IMR-90 (cell line): ENCODE measurements at regions not wholly inside any gene's neighbourhood (a gene's known extent, or its start where the extent isn't known, plus 50 kb on each side); places are given as distances from the start of the nearest gene placed in this dataset.
A peak's percentile ranks its signal among the peaks of the same experiment; 100 is the strongest.

Experiments
- ATAC-seq: fragments of 200-7000 bp; cut with Tn5 transposase; 2 replicates; pipeline ENCODE4 v1.9.1; 2020; ENCODE audit warnings: low read depth, mild to moderate bottlenecking, moderate library complexity
- BruUV-seq: library from RNA; stranded (reverse); fragments of 400-500 nt; replicated peaks from 2 replicates; lab custom pipeline; 2021; lab: Mats Ljungman, UMichigan
- CTCF ChIA-PET: fragments of 300-600 bp; formaldehyde crosslinking; extraction: SDS; loops from one replicate; lab custom pipeline; 2021; ENCODE audit warnings: antibody characterized with exemption; lab: Yijun Ruan, JAX
- POLR2A ChIA-PET: fragments of 300-600 bp; sonication (Branson Sonifier 250); formaldehyde crosslinking; loops from one replicate; lab custom pipeline; 2022; ENCODE audit warnings: antibody characterized with exemption; ENCODE audit not compliant: unreplicated experiment; lab: Charles Lee
- DNase-seq: peaks from one replicate; pipeline ENCODE4 v3.0.0; 2013
- H2AFZ ChIP-seq: replicated peaks from 2 replicates; pipeline ENCODE3; 2013; ENCODE audit warnings: low read length, mild to moderate bottlenecking; ENCODE audit not compliant: poor library complexity
- H2AK5ac ChIP-seq: 2 replicates; pipeline ENCODE4 v1.6.1; 2013; ENCODE audit warnings: low read depth, low read length, inconsistent platforms
- H2AK9ac ChIP-seq: replicated peaks from 2 replicates; pipeline ENCODE3; 2013; ENCODE audit warnings: mild to moderate bottlenecking, low read depth, low read length, moderate library complexity; ENCODE audit not compliant: poor library complexity
- H2BK120ac ChIP-seq: 2 replicates; pipeline ENCODE4 v1.6.1; 2013; ENCODE audit warnings: low read depth, low read length, inconsistent platforms
- H2BK15ac ChIP-seq: 3 replicates; pipeline ENCODE4 v1.6.1; 2013; ENCODE audit warnings: low read depth, low read length, inconsistent platforms
- H2BK20ac ChIP-seq: 2 replicates; pipeline ENCODE4 v1.6.1; 2013; ENCODE audit warnings: low read depth, mild to moderate bottlenecking, inconsistent platforms, low read length, moderate library complexity
- H2BK5ac ChIP-seq: 2 replicates; pipeline ENCODE4 v1.6.1; 2013; ENCODE audit warnings: mild to moderate bottlenecking, low read depth, low read length, inconsistent platforms; ENCODE audit not compliant: poor library complexity, severe bottlenecking
- H3K14ac ChIP-seq: replicated peaks from 2 replicates; pipeline ENCODE4 v1.6.1; 2013; ENCODE audit warnings: low read depth, low read length, inconsistent platforms
- H3K18ac ChIP-seq: 2 replicates; pipeline ENCODE4 v1.6.1; 2013; ENCODE audit warnings: low read depth, low read length, control low read depth
- H3K23ac ChIP-seq: 2 replicates; pipeline ENCODE4 v1.6.1; 2013; ENCODE audit warnings: low read depth, low read length, inconsistent platforms
- H3K27ac ChIP-seq: 2 replicates; pipeline ENCODE4 v1.5.1; 2013; ENCODE audit warnings: mild to moderate bottlenecking, control low read depth, low read length; ENCODE audit not compliant: insufficient read depth
- H3K27me3 ChIP-seq: 2 replicates; pipeline ENCODE4 v1.6.1; 2013; ENCODE audit warnings: low read length; ENCODE audit not compliant: control insufficient read depth, insufficient read depth
- H3K36me3 ChIP-seq: 2 replicates; pipeline ENCODE4 v1.6.1; 2013; ENCODE audit warnings: low read length, mixed read lengths; ENCODE audit not compliant: control insufficient read depth, insufficient read depth
- H3K4ac ChIP-seq: 2 replicates; pipeline ENCODE4 v1.6.1; 2013; ENCODE audit warnings: low read depth, low read length, inconsistent platforms
- H3K4me1 ChIP-seq: 2 replicates; pipeline ENCODE4 v1.6.1; 2013; ENCODE audit warnings: low read length, mixed read lengths; ENCODE audit not compliant: control insufficient read depth, insufficient read depth
- H3K4me2 ChIP-seq: 2 replicates; pipeline ENCODE4 v1.6.1; 2013; ENCODE audit warnings: low read depth, mild to moderate bottlenecking, control low read depth, low read length, moderate library complexity
- H3K4me3 ChIP-seq: 2 replicates; pipeline ENCODE4 v1.5.1; 2013; ENCODE audit warnings: low read depth, mild to moderate bottlenecking, control low read depth, low read length, moderate library complexity; ENCODE audit not compliant: insufficient read depth
- H3K56ac ChIP-seq: 2 replicates; pipeline ENCODE4 v1.6.1; 2013; ENCODE audit warnings: low read length, inconsistent platforms; ENCODE audit not compliant: insufficient read depth; ENCODE audit errors: extremely low read depth
- H3K79me1 ChIP-seq, 2 experiments: 2 replicates each; pipeline ENCODE4 v1.6.1; 2013; ENCODE audit warnings: low read length in 2 of 2, inconsistent platforms in 1 of 2, low read depth in 1 of 2
- H3K9ac ChIP-seq: 2 replicates; pipeline ENCODE4 v1.6.1; 2013; ENCODE audit warnings: low read depth, low read length, control low read depth
- H3K9me1 ChIP-seq: 2 replicates; pipeline ENCODE4 v1.6.1; 2013; ENCODE audit warnings: low read length, inconsistent platforms; ENCODE audit not compliant: insufficient read depth
- H3K9me3 ChIP-seq: 2 replicates; pipeline ENCODE4 v1.6.1; 2013; ENCODE audit warnings: low read length; ENCODE audit not compliant: control insufficient read depth, insufficient read depth
- H4K20me1 ChIP-seq: 2 replicates; pipeline ENCODE4 v1.6.1; 2013; ENCODE audit warnings: low read length, inconsistent platforms; ENCODE audit not compliant: insufficient read depth
- H4K5ac ChIP-seq: 2 replicates; pipeline ENCODE4 v1.6.1; 2013; ENCODE audit warnings: mild to moderate bottlenecking, low read depth, low read length, control low read depth
- H4K8ac ChIP-seq, 2 experiments: 2 replicates each; pipeline ENCODE4 v1.6.1; 2013; ENCODE audit warnings: low read depth in 2 of 2, low read length in 2 of 2, control low read depth in 1 of 2, inconsistent platforms in 1 of 2
- H4K91ac ChIP-seq: 2 replicates; pipeline ENCODE4 v1.6.1; 2013; ENCODE audit warnings: low read depth, low read length, inconsistent platforms; ENCODE audit not compliant: insufficient read depth
- BHLHE40 ChIP-seq: fragments of 150-350 bp; IDR thresholded peaks from 2 replicates; pipeline ENCODE4 v1.6.1; 2016; ENCODE audit warnings: mild to moderate bottlenecking, low read depth, low read length
- CEBPB ChIP-seq: IDR thresholded peaks from 2 replicates; pipeline ENCODE4 v1.6.1; 2012; ENCODE audit warnings: low read depth, low read length, improper control_type of control experiment
- CHD1 ChIP-seq: IDR thresholded peaks from 2 replicates; pipeline ENCODE4 v1.6.1; 2012; ENCODE audit warnings: low read depth, low read length, improper control_type of control experiment
- FOS ChIP-seq: fragments of 150-350 bp; IDR thresholded peaks from 2 replicates; pipeline ENCODE4 v1.6.1; 2016; ENCODE audit warnings: low read depth, low read length
- MAFK ChIP-seq: IDR thresholded peaks from 2 replicates; pipeline ENCODE4 v1.6.1; 2012; ENCODE audit warnings: low read depth, low read length, improper control_type of control experiment
- MAZ ChIP-seq: IDR thresholded peaks from 2 replicates; pipeline ENCODE4 v1.6.1; 2012; ENCODE audit warnings: low read depth, mild to moderate bottlenecking, low read length, improper control_type of control experiment, moderate library complexity, borderline replicate concordance
- POLR2A ChIP-seq: IDR thresholded peaks from 2 replicates; pipeline ENCODE4 v1.6.1; 2012; ENCODE audit warnings: mild to moderate bottlenecking, low read depth, low read length
- RAD21 ChIP-seq: IDR thresholded peaks from 2 replicates; pipeline ENCODE4 v1.6.1; 2012; ENCODE audit warnings: low read length, improper control_type of control experiment
- RFX5 ChIP-seq: IDR thresholded peaks from 2 replicates; pipeline ENCODE4 v1.8.0; 2012; ENCODE audit warnings: low read depth, mild to moderate bottlenecking, low read length, moderate library complexity
- USF2 ChIP-seq: fragments of 150-350 bp; IDR thresholded peaks from 2 replicates; pipeline ENCODE4 v1.6.1; 2017; ENCODE audit warnings: mild to moderate bottlenecking, antibody characterized with exemption, low read length, low read depth
- WGBS, 2 experiments: methylation state at CpG; one replicate each; pipeline versions ENCODE4 v1.1.5 to v1.1.7; 2013; ENCODE audit warnings: missing lambda C conversion rate in 2 of 2; ENCODE audit not compliant: insufficient read length in 1 of 2; ENCODE audit errors: extremely low coverage in 2 of 2; 5-methylcytosine and 5-hydroxymethylcytosine counted together
- dilution Hi-C: fragments of 300-500 bp; cut with HindIII; formaldehyde crosslinking; loops from one replicate; pipeline ENCODE4 v1.14.3; 2018; ENCODE audit warnings: low sequenced_read_pairs; ENCODE audit not compliant: unreplicated experiment
- in situ Hi-C: fragments of 300-500 bp; cut with MboI; formaldehyde crosslinking; loops from 3 replicates; pipeline ENCODE4 v1.14.3; 2019; ENCODE audit warnings: low sequenced_read_pairs, inconsistent platforms, mixed read lengths
- intact Hi-C: fragments of 100-400 bp; cut with micrococcal nuclease; formaldehyde crosslinking; loops from 2 replicates; pipeline ENCODE4 v1.10.0; 2022

- BruUV-seq, result no TSS peak
- Histone ChIP-seq H4K20me1 (no peaks in the 10 kb centered on the region), H3K27me3 (no peaks in the 10 kb centered on the region), H3K14ac (peak overlapping the region; percentile 96), H2BK5ac (peak overlapping the region; percentile 87), H3K56ac (peak overlapping the region; percentile 10; the same call in 1 of the 2 replicates), H3K23ac (peak overlapping the region; percentile 77; the same call in 1 of the 2 replicates), H2BK120ac (peak overlapping the region; percentile 96), H3K27ac (peak overlapping the region; percentile 87), H3K9me3 (no peaks in the 10 kb centered on the region), H3K9ac (peak overlapping the region; percentile 51; the same call in 1 of the 2 replicates), H2BK20ac (peak overlapping the region; percentile 91), H3K18ac (peak overlapping the region; percentile 94), H4K91ac (peak overlapping the region; percentile 83), H2AK5ac (peak overlapping the region; percentile 89; the same call in 1 of the 2 replicates), H3K4me3 (no peak overlapping the region), H3K79me1 (no peaks in the 10 kb centered on the region), H3K4me2 (peak overlapping the region; percentile 59; the same call in 1 of the 2 replicates), H2AFZ (peak overlapping the region; percentile 78), H4K5ac (peak overlapping the region; percentile 83), H2AK9ac (peak overlapping the region; percentile 42), H3K4me1 (peaks cover 18% of the 10 kb centered on the region), H2BK15ac (peak overlapping the region; percentile 87; the same call in 2 of the 3 replicates), H3K4ac (peak overlapping the region; percentile 94), H3K36me3 (no peaks in the 10 kb centered on the region), H3K9me1 (peaks cover 9% of the 10 kb centered on the region), H4K8ac (peak overlapping the region; percentile 77 to 88)
- dilution Hi-C loops (no loop called here), in situ Hi-C loops (no loop called here), intact Hi-C loops (no loop called here)
- 60% methylated on average over 8 of the region's 13 CpGs; no CpG with 5 or more reads in 1 of the 2 experiments for WGBS, 2 experiments
- peak; percentile 91 for DNase-seq
- ChIA-PET POLR2A (no interaction called here), CTCF (interaction anchor here (0.6 to 1.5 kb wide), 5 partner anchors 17 to 418 kb away, joined by 3 to 5 read pairs (median 3); no protein-coding TSS in a partner anchor)
- no peak for TF ChIP-seq MAFK
- no peak for TF ChIP-seq RAD21
- no peak for TF ChIP-seq POLR2A
- 0 out of 2 replicates have a peak, but pooled peaks have one; percentile 10 for TF ChIP-seq CEBPB
- TF ChIP-seq CHD1, result no peak
- peak; percentile 63 for TF ChIP-seq BHLHE40
- no peak for TF ChIP-seq RFX5
- no peak for TF ChIP-seq USF2
- no peak for TF ChIP-seq MAZ
- no peak for TF ChIP-seq FOS
- peak; percentile 75 for ATAC-seq
Measured at GRCh38 chr6:105900125-105900937, 185.8 kb upstream of the PRDM1 start.
